IMR-90 (cell line): ENCODE measurements at regions not wholly inside any gene's neighbourhood (a gene's known extent, or its start where the extent isn't known, plus 50 kb on each side); places are given as distances from the start of the nearest gene placed in this dataset.

Source experiments
- ATAC-seq: fragments of 200-7000 bp; cut with Tn5 transposase; 2 replicates; pipeline ENCODE4 v1.9.1; 2020; ENCODE audit warnings: low read depth, mild to moderate bottlenecking, moderate library complexity
- BruUV-seq: library from RNA; stranded (reverse); fragments of 400-500 nt; replicated peaks from 2 replicates; lab custom pipeline; 2021; lab: Mats Ljungman, UMichigan
- CTCF ChIA-PET: fragments of 300-600 bp; formaldehyde crosslinking; extraction: SDS; loops from one replicate; lab custom pipeline; 2021; ENCODE audit warnings: antibody characterized with exemption; lab: Yijun Ruan, JAX
- POLR2A ChIA-PET: fragments of 300-600 bp; sonication (Branson Sonifier 250); formaldehyde crosslinking; loops from one replicate; lab custom pipeline; 2022; ENCODE audit warnings: antibody characterized with exemption; ENCODE audit not compliant: unreplicated experiment; lab: Charles Lee
- DNase-seq: peaks from one replicate; pipeline ENCODE4 v3.0.0; 2013
- H2AFZ ChIP-seq: replicated peaks from 2 replicates; pipeline ENCODE3; 2013; ENCODE audit warnings: low read length, mild to moderate bottlenecking; ENCODE audit not compliant: poor library complexity
- H2AK5ac ChIP-seq: 2 replicates; pipeline ENCODE4 v1.6.1; 2013; ENCODE audit warnings: low read depth, low read length, inconsistent platforms
- H2AK9ac ChIP-seq: replicated peaks from 2 replicates; pipeline ENCODE3; 2013; ENCODE audit warnings: mild to moderate bottlenecking, low read depth, low read length, moderate library complexity; ENCODE audit not compliant: poor library complexity
- H2BK120ac ChIP-seq: 2 replicates; pipeline ENCODE4 v1.6.1; 2013; ENCODE audit warnings: low read depth, low read length, inconsistent platforms
- H2BK15ac ChIP-seq: 3 replicates; pipeline ENCODE4 v1.6.1; 2013; ENCODE audit warnings: low read depth, low read length, inconsistent platforms
- H2BK20ac ChIP-seq: 2 replicates; pipeline ENCODE4 v1.6.1; 2013; ENCODE audit warnings: low read depth, mild to moderate bottlenecking, inconsistent platforms, low read length, moderate library complexity
- H2BK5ac ChIP-seq: 2 replicates; pipeline ENCODE4 v1.6.1; 2013; ENCODE audit warnings: mild to moderate bottlenecking, low read depth, low read length, inconsistent platforms; ENCODE audit not compliant: poor library complexity, severe bottlenecking
- H3K14ac ChIP-seq: replicated peaks from 2 replicates; pipeline ENCODE4 v1.6.1; 2013; ENCODE audit warnings: low read depth, low read length, inconsistent platforms
- H3K18ac ChIP-seq: 2 replicates; pipeline ENCODE4 v1.6.1; 2013; ENCODE audit warnings: low read depth, low read length, control low read depth
- H3K23ac ChIP-seq: 2 replicates; pipeline ENCODE4 v1.6.1; 2013; ENCODE audit warnings: low read depth, low read length, inconsistent platforms
- H3K27ac ChIP-seq: 2 replicates; pipeline ENCODE4 v1.5.1; 2013; ENCODE audit warnings: mild to moderate bottlenecking, control low read depth, low read length; ENCODE audit not compliant: insufficient read depth
- H3K27me3 ChIP-seq: 2 replicates; pipeline ENCODE4 v1.6.1; 2013; ENCODE audit warnings: low read length; ENCODE audit not compliant: control insufficient read depth, insufficient read depth
- H3K36me3 ChIP-seq: 2 replicates; pipeline ENCODE4 v1.6.1; 2013; ENCODE audit warnings: low read length, mixed read lengths; ENCODE audit not compliant: control insufficient read depth, insufficient read depth
- H3K4ac ChIP-seq: 2 replicates; pipeline ENCODE4 v1.6.1; 2013; ENCODE audit warnings: low read depth, low read length, inconsistent platforms
- H3K4me1 ChIP-seq: 2 replicates; pipeline ENCODE4 v1.6.1; 2013; ENCODE audit warnings: low read length, mixed read lengths; ENCODE audit not compliant: control insufficient read depth, insufficient read depth
- H3K4me2 ChIP-seq: 2 replicates; pipeline ENCODE4 v1.6.1; 2013; ENCODE audit warnings: low read depth, mild to moderate bottlenecking, control low read depth, low read length, moderate library complexity
- H3K4me3 ChIP-seq: 2 replicates; pipeline ENCODE4 v1.5.1; 2013; ENCODE audit warnings: low read depth, mild to moderate bottlenecking, control low read depth, low read length, moderate library complexity; ENCODE audit not compliant: insufficient read depth
- H3K56ac ChIP-seq: 2 replicates; pipeline ENCODE4 v1.6.1; 2013; ENCODE audit warnings: low read length, inconsistent platforms; ENCODE audit not compliant: insufficient read depth; ENCODE audit errors: extremely low read depth
- H3K79me1 ChIP-seq, 2 experiments: 2 replicates each; pipeline ENCODE4 v1.6.1; 2013; ENCODE audit warnings: low read length in 2 of 2, inconsistent platforms in 1 of 2, low read depth in 1 of 2
- H3K9ac ChIP-seq: 2 replicates; pipeline ENCODE4 v1.6.1; 2013; ENCODE audit warnings: low read depth, low read length, control low read depth
- H3K9me1 ChIP-seq: 2 replicates; pipeline ENCODE4 v1.6.1; 2013; ENCODE audit warnings: low read length, inconsistent platforms; ENCODE audit not compliant: insufficient read depth
- H3K9me3 ChIP-seq: 2 replicates; pipeline ENCODE4 v1.6.1; 2013; ENCODE audit warnings: low read length; ENCODE audit not compliant: control insufficient read depth, insufficient read depth
- H4K20me1 ChIP-seq: 2 replicates; pipeline ENCODE4 v1.6.1; 2013; ENCODE audit warnings: low read length, inconsistent platforms; ENCODE audit not compliant: insufficient read depth
- H4K5ac ChIP-seq: 2 replicates; pipeline ENCODE4 v1.6.1; 2013; ENCODE audit warnings: mild to moderate bottlenecking, low read depth, low read length, control low read depth
- H4K8ac ChIP-seq, 2 experiments: 2 replicates each; pipeline ENCODE4 v1.6.1; 2013; ENCODE audit warnings: low read depth in 2 of 2, low read length in 2 of 2, control low read depth in 1 of 2, inconsistent platforms in 1 of 2
- H4K91ac ChIP-seq: 2 replicates; pipeline ENCODE4 v1.6.1; 2013; ENCODE audit warnings: low read depth, low read length, inconsistent platforms; ENCODE audit not compliant: insufficient read depth
- BHLHE40 ChIP-seq: fragments of 150-350 bp; IDR thresholded peaks from 2 replicates; pipeline ENCODE4 v1.6.1; 2016; ENCODE audit warnings: mild to moderate bottlenecking, low read depth, low read length
- CEBPB ChIP-seq: IDR thresholded peaks from 2 replicates; pipeline ENCODE4 v1.6.1; 2012; ENCODE audit warnings: low read depth, low read length, improper control_type of control experiment
- FOS ChIP-seq: fragments of 150-350 bp; IDR thresholded peaks from 2 replicates; pipeline ENCODE4 v1.6.1; 2016; ENCODE audit warnings: low read depth, low read length
- MAFK ChIP-seq: IDR thresholded peaks from 2 replicates; pipeline ENCODE4 v1.6.1; 2012; ENCODE audit warnings: low read depth, low read length, improper control_type of control experiment
- MAZ ChIP-seq: IDR thresholded peaks from 2 replicates; pipeline ENCODE4 v1.6.1; 2012; ENCODE audit warnings: low read depth, mild to moderate bottlenecking, low read length, improper control_type of control experiment, moderate library complexity, borderline replicate concordance
- MXI1 ChIP-seq: IDR thresholded peaks from 2 replicates; pipeline ENCODE4 v1.6.1; 2012; ENCODE audit warnings: low read depth, mild to moderate bottlenecking, low read length, moderate library complexity, borderline replicate concordance
- POLR2A ChIP-seq: IDR thresholded peaks from 2 replicates; pipeline ENCODE4 v1.6.1; 2012; ENCODE audit warnings: mild to moderate bottlenecking, low read depth, low read length
- RAD21 ChIP-seq: IDR thresholded peaks from 2 replicates; pipeline ENCODE4 v1.6.1; 2012; ENCODE audit warnings: low read length, improper control_type of control experiment
- RCOR1 ChIP-seq: IDR thresholded peaks from 2 replicates; pipeline ENCODE4 v1.6.1; 2012; ENCODE audit warnings: mild to moderate bottlenecking, low read length, improper control_type of control experiment; ENCODE audit not compliant: insufficient replicate concordance
- SMC3 ChIP-seq: fragments of 150-350 bp; IDR thresholded peaks from 2 replicates; pipeline ENCODE4 v1.6.1; 2016; ENCODE audit warnings: low read depth, mild to moderate bottlenecking, antibody characterized with exemption, low read length, moderate library complexity
- WGBS, 2 experiments: methylation state at CpG; one replicate each; pipeline versions ENCODE4 v1.1.5 to v1.1.7; 2013; ENCODE audit warnings: missing lambda C conversion rate in 2 of 2; ENCODE audit not compliant: insufficient read length in 1 of 2; ENCODE audit errors: extremely low coverage in 2 of 2; 5-methylcytosine and 5-hydroxymethylcytosine counted together
- dilution Hi-C: fragments of 300-500 bp; cut with HindIII; formaldehyde crosslinking; loops from one replicate; pipeline ENCODE4 v1.14.3; 2018; ENCODE audit warnings: low sequenced_read_pairs; ENCODE audit not compliant: unreplicated experiment
- in situ Hi-C: fragments of 300-500 bp; cut with MboI; formaldehyde crosslinking; loops from 3 replicates; pipeline ENCODE4 v1.14.3; 2019; ENCODE audit warnings: low sequenced_read_pairs, inconsistent platforms, mixed read lengths
- intact Hi-C: fragments of 100-400 bp; cut with micrococcal nuclease; formaldehyde crosslinking; loops from 2 replicates; pipeline ENCODE4 v1.10.0; 2022
- TF ChIP-seq, protein P1 (sequence below): conservative IDR thresholded peaks from 2 replicates; pipeline ENCODE4 v1.5.1; 2012; ENCODE audit warnings: mild to moderate bottlenecking, low read depth, low read length, improper control_type of control experiment

DNA sequence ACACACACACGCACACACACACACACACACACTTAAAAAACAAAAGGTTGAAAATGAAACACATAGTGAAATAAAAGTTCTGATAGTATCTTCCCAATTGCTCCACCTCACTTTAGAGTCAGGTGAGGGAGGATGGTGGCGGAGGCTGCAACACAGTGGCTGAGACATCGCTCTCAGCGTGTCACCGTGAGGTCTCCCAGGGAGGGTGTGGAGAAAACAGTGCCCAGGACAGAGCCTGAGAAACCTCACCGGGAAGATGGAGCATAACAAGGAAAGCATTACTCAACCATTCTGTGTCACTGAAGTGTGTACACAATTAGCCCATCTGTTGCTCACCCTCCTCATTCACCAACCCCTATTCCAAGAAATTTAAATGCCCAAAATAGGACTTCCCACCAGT lies 111.4 kb upstream of the USP29 start:
- H2AK9ac ChIP-seq, result no peak overlapping the region
- no peak overlapping the region for H3K56ac ChIP-seq
- H3K14ac ChIP-seq, result no peak overlapping the region
- no peak overlapping the region for H2AK5ac ChIP-seq
- H4K91ac ChIP-seq, result no peak overlapping the region
- H3K79me1 ChIP-seq, result no peaks in the 10 kb centered on the region
- H3K27ac ChIP-seq, result no peak overlapping the region
- no peaks in the 10 kb centered on the region for H3K27me3 ChIP-seq
- no TSS peak for BruUV-seq
- no CpG with 5 or more reads among the region's 6 CpGs for WGBS, 2 experiments
- H3K4me2 ChIP-seq, result no peak overlapping the region
- H3K9ac ChIP-seq, result no peak overlapping the region
- H4K20me1 ChIP-seq, result no peaks in the 10 kb centered on the region
- no peak overlapping the region for H2BK20ac ChIP-seq
- no peak overlapping the region for H4K5ac ChIP-seq
- H3K9me1 ChIP-seq, result no peaks in the 10 kb centered on the region
- H3K18ac ChIP-seq, result no peak overlapping the region
- POLR2A ChIA-PET, result no interaction called here
- no peak for ATAC-seq
- H2AFZ ChIP-seq, result no peak overlapping the region
- no peaks in the 10 kb centered on the region for H3K4me1 ChIP-seq
- CTCF ChIA-PET, result no interaction called here
- H4K8ac ChIP-seq, result no peak overlapping the region
- no peak for DNase-seq
- H2BK15ac ChIP-seq, result no peak overlapping the region
- no peak for TF ChIP-seq MAZ
- TF ChIP-seq RAD21, result no peak
- TF ChIP-seq, protein P1, sequence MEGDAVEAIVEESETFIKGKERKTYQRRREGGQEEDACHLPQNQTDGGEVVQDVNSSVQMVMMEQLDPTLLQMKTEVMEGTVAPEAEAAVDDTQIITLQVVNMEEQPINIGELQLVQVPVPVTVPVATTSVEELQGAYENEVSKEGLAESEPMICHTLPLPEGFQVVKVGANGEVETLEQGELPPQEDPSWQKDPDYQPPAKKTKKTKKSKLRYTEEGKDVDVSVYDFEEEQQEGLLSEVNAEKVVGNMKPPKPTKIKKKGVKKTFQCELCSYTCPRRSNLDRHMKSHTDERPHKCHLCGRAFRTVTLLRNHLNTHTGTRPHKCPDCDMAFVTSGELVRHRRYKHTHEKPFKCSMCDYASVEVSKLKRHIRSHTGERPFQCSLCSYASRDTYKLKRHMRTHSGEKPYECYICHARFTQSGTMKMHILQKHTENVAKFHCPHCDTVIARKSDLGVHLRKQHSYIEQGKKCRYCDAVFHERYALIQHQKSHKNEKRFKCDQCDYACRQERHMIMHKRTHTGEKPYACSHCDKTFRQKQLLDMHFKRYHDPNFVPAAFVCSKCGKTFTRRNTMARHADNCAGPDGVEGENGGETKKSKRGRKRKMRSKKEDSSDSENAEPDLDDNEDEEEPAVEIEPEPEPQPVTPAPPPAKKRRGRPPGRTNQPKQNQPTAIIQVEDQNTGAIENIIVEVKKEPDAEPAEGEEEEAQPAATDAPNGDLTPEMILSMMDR, result no peak
- no peak for TF ChIP-seq RCOR1
- TF ChIP-seq FOS, result no peak
- no peak for TF ChIP-seq POLR2A
- no peak for TF ChIP-seq MXI1
- TF ChIP-seq CEBPB, result no peak
- no peak for TF ChIP-seq SMC3
- no peak for TF ChIP-seq BHLHE40
- no peak for TF ChIP-seq MAFK
- H3K4me3 ChIP-seq, result no peak overlapping the region
- H3K23ac ChIP-seq, result no peak overlapping the region
- no peaks in the 10 kb centered on the region for H3K36me3 ChIP-seq
- H2BK5ac ChIP-seq, result no peak overlapping the region
- H3K9me3 ChIP-seq, result peaks cover 34% of the 10 kb centered on the region
- intact Hi-C loops (no loop called here), dilution Hi-C loops (no loop called here), in situ Hi-C loops (no loop called here)
- no peak overlapping the region for H2BK120ac ChIP-seq
- no peak overlapping the region for H3K4ac ChIP-seq
